A549 (cell line): ENCODE measurements at regions not wholly inside any gene's neighbourhood (a gene's known extent, or its start where the extent isn't known, plus 50 kb on each side); places are given as distances from the start of the nearest gene placed in this dataset.

Experiments used
- BHLHE40 ChIP-seq: IDR thresholded peaks from 2 replicates; pipeline ENCODE4 v1.6.1; 2012; ENCODE audit warnings: low read depth, low read length, inconsistent platforms
- CBX8 ChIP-seq: fragments of 200-600 bp; sonication (generic); IDR thresholded peaks from 2 replicates; pipeline ENCODE4 v1.6.1; 2016
- CEBPB ChIP-seq, 2 experiments: fragments of >200 bp in 1 of 2; sonication (Bioruptor Twin) in 1 of 2; formaldehyde crosslinking in 1 of 2; IDR thresholded peaks; 2 replicates each; pipeline ENCODE4 v1.6.1; 2012 to 2016
- CTCF ChIP-seq: fragments of >200 bp; sonication (Bioruptor Twin); formaldehyde crosslinking; IDR thresholded peaks from 3 replicates; pipeline ENCODE4 v1.5.1; 2016
- FOSL2 ChIP-seq, 2 experiments: fragments of 450-650 bp in 1 of 2; fragments of >200 bp in 1 of 2; sonication (Bioruptor Twin) in 1 of 2; formaldehyde crosslinking; IDR thresholded peaks; 2 replicates each; pipeline versions ENCODE4 v1.5.0 to v1.6.1; 2016 to 2020; ENCODE audit warnings: mild to moderate bottlenecking in 1 of 2, moderate library complexity in 1 of 2
- JUN ChIP-seq, 2 experiments: fragments of >200 bp; sonication (Bioruptor Twin); formaldehyde crosslinking; IDR thresholded peaks; 2 replicates in 1 of 2; 3 replicates in 1 of 2; pipeline ENCODE4 v1.6.1; 2016 to 2017
- MAFK ChIP-seq: fragments of 450-650 bp; IDR thresholded peaks from 2 replicates; pipeline ENCODE4 v1.6.1; 2014; ENCODE audit not compliant: partially characterized antibody
- MYC ChIP-seq: IDR thresholded peaks from 2 replicates; pipeline ENCODE4 v1.6.1; 2012; ENCODE audit warnings: mild to moderate bottlenecking, inconsistent platforms, low read length, improper control_type of control experiment, borderline replicate concordance
- POLR2A ChIP-seq: IDR thresholded peaks from 2 replicates; pipeline ENCODE4 v1.6.1; 2012; ENCODE audit warnings: mild to moderate bottlenecking, low read length
- RAD21 ChIP-seq, 2 experiments: fragments of >200 bp in 1 of 2; sonication (Bioruptor Twin) in 1 of 2; formaldehyde crosslinking in 1 of 2; IDR thresholded peaks in 1 of 2; conservative IDR thresholded peaks in 1 of 2; 2 replicates in 1 of 2; 3 replicates in 1 of 2; pipeline ENCODE4 v1.6.1; 2012 to 2018; ENCODE audit warnings: inconsistent platforms in 1 of 2
- SMC3 ChIP-seq: fragments of >200 bp; sonication (Bioruptor Twin); formaldehyde crosslinking; IDR thresholded peaks from 3 replicates; pipeline ENCODE4 v1.6.1; 2018; ENCODE audit warnings: inconsistent platforms
- SREBF2 ChIP-seq: fragments of 450-650 bp; IDR thresholded peaks from 2 replicates; pipeline ENCODE4 v1.6.1; 2014; ENCODE audit warnings: mild to moderate bottlenecking, moderate library complexity
- TF ChIP-seq, protein P1 (sequence below): fragments of 250-450 bp; sonication (Bioruptor Pico); IDR thresholded peaks from 2 replicates; pipeline ENCODE4 v1.5.0; 2021; ENCODE audit warnings: mild to moderate bottlenecking, moderate library complexity, borderline replicate concordance
- TF ChIP-seq, protein P2 (sequence below): IDR thresholded peaks from 2 replicates; pipeline ENCODE4 v1.6.1; 2012

GRCh38 chr14:48643241-48643640, 942.9 kb downstream of the RPS29 start:
- TF ChIP-seq FOSL2 (IDR thresholded peaks at IDR 0.05) (no peak), FOSL2 (CRISPR knock-in tag; IDR thresholded peaks at IDR 0.05) (no peak), CTCF (no peak), JUN (IDR thresholded peaks at IDR 0.05) (no peak), CEBPB (IDR thresholded peaks at IDR 0.05) (no peak), MAFK (no peak), CBX8 (no peak), POLR2A (no peak), BHLHE40 (no peak), MYC (no peak), SREBF2 (no peak), SMC3 (no peak), RAD21 (conservative IDR thresholded peaks at IDR 0.05 in 1 of 2, IDR thresholded peaks at IDR 0.05 in 1 of 2) (no peak)
- TF ChIP-seq, protein P1, sequence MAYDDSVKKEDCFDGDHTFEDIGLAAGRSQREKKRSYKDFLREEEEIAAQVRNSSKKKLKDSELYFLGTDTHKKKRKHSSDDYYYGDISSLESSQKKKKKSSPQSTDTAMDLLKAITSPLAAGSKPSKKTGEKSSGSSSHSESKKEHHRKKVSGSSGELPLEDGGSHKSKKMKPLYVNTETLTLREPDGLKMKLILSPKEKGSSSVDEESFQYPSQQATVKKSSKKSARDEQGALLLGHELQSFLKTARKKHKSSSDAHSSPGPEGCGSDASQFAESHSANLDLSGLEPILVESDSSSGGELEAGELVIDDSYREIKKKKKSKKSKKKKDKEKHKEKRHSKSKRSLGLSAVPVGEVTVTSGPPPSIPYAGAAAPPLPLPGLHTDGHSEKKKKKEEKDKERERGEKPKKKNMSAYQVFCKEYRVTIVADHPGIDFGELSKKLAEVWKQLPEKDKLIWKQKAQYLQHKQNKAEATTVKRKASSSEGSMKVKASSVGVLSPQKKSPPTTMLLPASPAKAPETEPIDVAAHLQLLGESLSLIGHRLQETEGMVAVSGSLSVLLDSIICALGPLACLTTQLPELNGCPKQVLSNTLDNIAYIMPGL (CRISPR knock-in tag): no peak
- TF ChIP-seq, protein P2, sequence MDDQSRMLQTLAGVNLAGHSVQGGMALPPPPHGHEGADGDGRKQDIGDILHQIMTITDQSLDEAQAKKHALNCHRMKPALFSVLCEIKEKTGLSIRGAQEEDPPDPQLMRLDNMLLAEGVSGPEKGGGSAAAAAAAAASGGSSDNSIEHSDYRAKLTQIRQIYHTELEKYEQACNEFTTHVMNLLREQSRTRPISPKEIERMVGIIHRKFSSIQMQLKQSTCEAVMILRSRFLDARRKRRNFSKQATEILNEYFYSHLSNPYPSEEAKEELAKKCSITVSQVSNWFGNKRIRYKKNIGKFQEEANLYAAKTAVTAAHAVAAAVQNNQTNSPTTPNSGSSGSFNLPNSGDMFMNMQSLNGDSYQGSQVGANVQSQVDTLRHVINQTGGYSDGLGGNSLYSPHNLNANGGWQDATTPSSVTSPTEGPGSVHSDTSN: no peak
